ENCODE measurements at regions not wholly inside any gene's neighbourhood (a gene's known extent, or its start where the extent isn't known, plus 50 kb on each side); places are given as distances from the start of the nearest gene placed in this dataset.

GRCh38 chr4:31283679-31284078 lies 563.5 kb downstream of the PCDH7 start:
- no peak overlapping the region for H3K27ac ChIP-seq (ENCODE audit: low read depth, low read length)
- no peaks in the 10 kb centered on the region for H3K4me1 ChIP-seq (ENCODE audit: insufficient read depth, low read length)
- Mint-ChIP-seq H3K4me3 (no peak overlapping the region), H3K27me3 (no peaks in the 10 kb centered on the region), H3K27ac (no peak overlapping the region), H3K4me1 (no peaks in the 10 kb centered on the region), H3K9me3 (peaks cover 0 to 18% (median 4%) of the 10 kb centered on the region in 8 donors), H3K36me3 (no peaks in the 10 kb centered on the region)
- no peaks in the 10 kb centered on the region for H3K36me3 ChIP-seq (ENCODE audit: insufficient read depth, low read length)
- CTCF ChIA-PET (ENCODE audit: partially characterized antibody), result no interaction called here
- H3K4me3 ChIP-seq (ENCODE audit: low read length in 2 of 2), result no peak overlapping the region
- H3K27me3 ChIP-seq (ENCODE audit: insufficient read depth, low read length), result no peaks in the 10 kb centered on the region
- no peaks in the 10 kb centered on the region for H3K9me3 ChIP-seq (ENCODE audit: control insufficient read depth in 1 of 2, low read length in 2 of 2)
- intact Hi-C loops (cut with micrococcal nuclease), result no loop called here
- no peak for DNase-seq
- POLR2A ChIA-PET (ENCODE audit: partially characterized antibody), result no interaction called here

DNA sequence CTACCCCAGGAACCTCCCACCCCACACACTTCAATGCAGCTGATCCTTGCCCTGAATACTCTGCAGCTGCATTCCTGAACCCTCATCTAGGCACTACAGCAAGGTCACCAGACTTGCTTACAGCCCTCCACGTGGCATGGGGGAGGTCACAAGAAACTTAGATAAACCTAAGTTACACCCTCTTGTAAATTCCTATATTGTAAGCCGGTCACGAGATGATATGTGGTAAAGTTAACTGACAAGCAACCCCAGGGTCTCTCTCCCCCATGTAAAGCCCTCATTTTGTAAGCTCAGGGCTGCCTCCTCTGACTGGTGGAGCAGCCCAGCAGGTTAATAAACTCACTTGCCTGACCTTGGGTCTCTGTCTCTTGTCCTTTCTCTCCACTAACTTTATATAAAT lies 570.7 kb downstream of the PCDH7 start:
- intact Hi-C loops (cut with micrococcal nuclease), result no loop called here
- H3K4me1 Mint-ChIP-seq, result no peaks in the 10 kb centered on the region
- H3K36me3 ChIP-seq (ENCODE audit: insufficient read depth, low read length), result no peaks in the 10 kb centered on the region
- H3K4me3 ChIP-seq (ENCODE audit: low read length in 2 of 2), result no peak overlapping the region
- POLR2A ChIA-PET (ENCODE audit: partially characterized antibody), result no interaction called here
- H3K9me3 Mint-ChIP-seq, result peaks cover 0 to 13% (median 8%) of the 10 kb centered on the region in 8 donors
- H3K27ac ChIP-seq (ENCODE audit: low read depth, low read length), result no peak overlapping the region
- no peaks in the 10 kb centered on the region for H3K9me3 ChIP-seq (ENCODE audit: control insufficient read depth in 1 of 2, low read length in 2 of 2)
- no peak overlapping the region for H3K27ac Mint-ChIP-seq
- CTCF ChIA-PET (ENCODE audit: partially characterized antibody), result no interaction called here
- H3K27me3 ChIP-seq (ENCODE audit: insufficient read depth, low read length), result no peaks in the 10 kb centered on the region
- no peak for DNase-seq
- no peaks in the 10 kb centered on the region for H3K4me1 ChIP-seq (ENCODE audit: insufficient read depth, low read length)
- no peaks in the 10 kb centered on the region for H3K27me3 Mint-ChIP-seq
- H3K4me3 Mint-ChIP-seq, result no peak overlapping the region
- H3K36me3 Mint-ChIP-seq, result no peaks in the 10 kb centered on the region

GRCh38 chr4:31291238-31291637 lies 571.1 kb downstream of the PCDH7 start:
- intact Hi-C loops (cut with micrococcal nuclease), result no loop called here
- no peak for DNase-seq
- no peaks in the 10 kb centered on the region for H3K4me1 ChIP-seq (ENCODE audit: insufficient read depth, low read length)
- Mint-ChIP-seq H3K4me3 (no peak overlapping the region), H3K9me3 (peaks cover 0 to 13% (median 7%) of the 10 kb centered on the region in 8 donors), H3K27me3 (no peaks in the 10 kb centered on the region), H3K4me1 (no peaks in the 10 kb centered on the region), H3K27ac (no peak overlapping the region), H3K36me3 (no peaks in the 10 kb centered on the region)
- no peak overlapping the region for H3K4me3 ChIP-seq (ENCODE audit: low read length in 2 of 2)
- ChIA-PET CTCF (ENCODE audit: partially characterized antibody) (no interaction called here), POLR2A (ENCODE audit: partially characterized antibody) (no interaction called here)
- no peaks in the 10 kb centered on the region for H3K27me3 ChIP-seq (ENCODE audit: insufficient read depth, low read length)
- no peaks in the 10 kb centered on the region for H3K36me3 ChIP-seq (ENCODE audit: insufficient read depth, low read length)
- H3K27ac ChIP-seq (ENCODE audit: low read depth, low read length), result no peak overlapping the region
- H3K9me3 ChIP-seq (ENCODE audit: control insufficient read depth in 1 of 2, low read length in 2 of 2), result no peaks in the 10 kb centered on the region

- Mint-ChIP-seq H3K4me1 (no peaks in the 10 kb centered on the region), H3K4me3 (no peak overlapping the region), H3K9me3 (peaks cover 2 to 12% (median 5%) of the 10 kb centered on the region in 8 donors), H3K36me3 (no peaks in the 10 kb centered on the region), H3K27me3 (no peaks in the 10 kb centered on the region), H3K27ac (no peak overlapping the region)
- intact Hi-C loops (cut with micrococcal nuclease), result no loop called here
- H3K9me3 ChIP-seq (ENCODE audit: control insufficient read depth in 1 of 2, low read length in 2 of 2), result no peaks in the 10 kb centered on the region
- POLR2A ChIA-PET (ENCODE audit: partially characterized antibody), result interaction anchor here (0.8 kb wide), 1 partner anchor 50 kb away, joined by 3 read pairs; no protein-coding TSS in a partner anchor
- CTCF ChIA-PET (ENCODE audit: partially characterized antibody), result no interaction called here
- no peaks in the 10 kb centered on the region for H3K36me3 ChIP-seq (ENCODE audit: insufficient read depth, low read length)
- DNase-seq, result no peak
- no peak overlapping the region for H3K27ac ChIP-seq (ENCODE audit: low read depth, low read length)
- H3K4me1 ChIP-seq (ENCODE audit: insufficient read depth, low read length), result no peaks in the 10 kb centered on the region
- no peaks in the 10 kb centered on the region for H3K27me3 ChIP-seq (ENCODE audit: insufficient read depth, low read length)
- no peak overlapping the region for H3K4me3 ChIP-seq (ENCODE audit: low read length in 2 of 2)
Measured at GRCh38 chr4:31294655-31295480, 574.7 kb downstream of the PCDH7 start.

GRCh38 chr4:31298737-31299136 lies 578.6 kb downstream of the PCDH7 start:
- Histone ChIP-seq H3K4me1 (ENCODE audit: insufficient read depth, low read length) (no peaks in the 10 kb centered on the region), H3K27ac (ENCODE audit: low read depth, low read length) (no peak overlapping the region), H3K27me3 (ENCODE audit: insufficient read depth, low read length) (no peaks in the 10 kb centered on the region), H3K36me3 (ENCODE audit: insufficient read depth, low read length) (no peaks in the 10 kb centered on the region), H3K4me3 (ENCODE audit: low read length in 2 of 2) (no peak overlapping the region), H3K9me3 (ENCODE audit: control insufficient read depth in 1 of 2, low read length in 2 of 2) (no peaks in the 10 kb centered on the region)
- POLR2A ChIA-PET (ENCODE audit: partially characterized antibody), result no interaction called here
- DNase-seq, result no peak
- peak overlapping the region in 1 of 7 donors; percentile 22 for H3K27ac Mint-ChIP-seq
- no peaks in the 10 kb centered on the region for H3K27me3 Mint-ChIP-seq
- intact Hi-C loops (cut with micrococcal nuclease), result no loop called here
- no peaks in the 10 kb centered on the region for H3K36me3 Mint-ChIP-seq
- no peaks in the 10 kb centered on the region for H3K4me1 Mint-ChIP-seq
- CTCF ChIA-PET (ENCODE audit: partially characterized antibody), result no interaction called here
- no peak overlapping the region for H3K4me3 Mint-ChIP-seq
- H3K9me3 Mint-ChIP-seq, result peaks cover under 1 to 14% (median 7%) of the 10 kb centered on the region in 8 donors

DNA sequence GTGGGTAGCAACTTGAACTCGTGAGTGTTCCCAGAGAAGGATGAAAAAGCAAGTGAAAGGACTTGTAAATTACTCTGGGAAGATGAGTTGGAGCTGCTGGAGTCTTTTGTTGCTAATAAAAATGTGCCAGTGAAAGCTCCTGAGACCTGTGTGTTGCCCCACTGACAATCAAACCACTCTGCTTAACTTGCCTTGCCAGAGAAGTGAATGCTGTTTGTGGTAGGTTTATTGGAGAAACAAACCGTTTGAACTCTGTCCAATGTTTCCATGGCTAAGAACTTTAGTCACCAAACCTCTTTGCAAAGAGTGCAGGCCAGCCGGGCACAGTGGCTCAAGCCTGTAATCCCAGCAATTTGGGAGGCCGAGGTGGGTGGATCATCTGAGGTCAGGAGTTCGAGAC lies 586.9 kb downstream of the PCDH7 start:
- ChIA-PET POLR2A (ENCODE audit: partially characterized antibody) (no interaction called here), CTCF (ENCODE audit: partially characterized antibody) (no interaction called here)
- Histone ChIP-seq H3K27ac (ENCODE audit: low read depth, low read length) (no peak overlapping the region), H3K27me3 (ENCODE audit: insufficient read depth, low read length) (no peaks in the 10 kb centered on the region), H3K9me3 (ENCODE audit: control insufficient read depth in 1 of 2, low read length in 2 of 2) (peaks cover 0 to 5% of the 10 kb centered on the region in 2 donors), H3K4me1 (ENCODE audit: insufficient read depth, low read length) (no peaks in the 10 kb centered on the region), H3K36me3 (ENCODE audit: insufficient read depth, low read length) (no peaks in the 10 kb centered on the region), H3K4me3 (ENCODE audit: low read length in 2 of 2) (no peak overlapping the region)
- no peak overlapping the region for H3K27ac Mint-ChIP-seq
- intact Hi-C loops (cut with micrococcal nuclease), result no loop called here
- no peaks in the 10 kb centered on the region for H3K36me3 Mint-ChIP-seq
- no peaks in the 10 kb centered on the region for H3K27me3 Mint-ChIP-seq
- H3K9me3 Mint-ChIP-seq, result peaks cover 0 to 22% (median 11%) of the 10 kb centered on the region in 8 donors
- H3K4me1 Mint-ChIP-seq, result no peaks in the 10 kb centered on the region
- no peak for DNase-seq
- H3K4me3 Mint-ChIP-seq, result no peak overlapping the region

- H3K27ac Mint-ChIP-seq, result no peak overlapping the region
- Histone ChIP-seq H3K4me1 (ENCODE audit: insufficient read depth, low read length) (no peaks in the 10 kb centered on the region), H3K4me3 (ENCODE audit: low read length in 2 of 2) (no peak overlapping the region), H3K27ac (ENCODE audit: low read depth, low read length) (no peak overlapping the region), H3K9me3 (ENCODE audit: control insufficient read depth in 1 of 2, low read length in 2 of 2) (no peaks in the 10 kb centered on the region), H3K36me3 (ENCODE audit: insufficient read depth, low read length) (no peaks in the 10 kb centered on the region), H3K27me3 (ENCODE audit: insufficient read depth, low read length) (no peaks in the 10 kb centered on the region)
- no peaks in the 10 kb centered on the region for H3K4me1 Mint-ChIP-seq
- peaks cover 0 to 18% (median 7%) of the 10 kb centered on the region in 8 donors for H3K9me3 Mint-ChIP-seq
- ChIA-PET CTCF (ENCODE audit: partially characterized antibody) (no interaction called here), POLR2A (ENCODE audit: partially characterized antibody) (no interaction called here)
- no peak overlapping the region for H3K4me3 Mint-ChIP-seq
- DNase-seq, result no peak
- no peaks in the 10 kb centered on the region for H3K36me3 Mint-ChIP-seq
- H3K27me3 Mint-ChIP-seq, result no peaks in the 10 kb centered on the region
- intact Hi-C loops (cut with micrococcal nuclease), result no loop called here
Measured at GRCh38 chr4:31324814-31325213, 604.6 kb downstream of the PCDH7 start.
